Heart left ventricle (tissue), 13 donors: ENCODE measurements at regions not wholly inside any gene's neighbourhood (a gene's known extent, or its start where the extent isn't known, plus 50 kb on each side); places are given as distances from the start of the nearest gene placed in this dataset.

Source experiments
- POLR2A ChIP-seq, 2 donors: fragments of 450-650 bp; IDR thresholded peaks; one replicate each; pipeline ENCODE4 v1.6.1; 2017; ENCODE audit warnings: antibody characterized with exemption in 2 of 2, mild to moderate bottlenecking in 2 of 2, moderate library complexity in 2 of 2
- TF ChIP-seq, protein P1 (sequence below), 12 donors: fragments of 200-600 bp; sonication (generic) in 4 of 12; IDR thresholded peaks; one replicate each; pipeline versions ENCODE4 v1.5.0 to v1.8.0; 2018 to 2022; ENCODE audit warnings: antibody characterized with exemption in 12 of 12, mild to moderate bottlenecking in 5 of 12
- donor health status: ischemic (EF 13 %, LVEDD 7.1; RV severe dilation, severe dysfunction).
- donor health status: DM: no; HTN: yes; CAD: no.
- donor health status: DM: no; HTN: no; CAD: no.
- donor health status: ischemic (EF 25% LVEDD 6.9; RV normal size, moderate dysfunction).
- donor health status: ischemic (EF 25% LVEDD 5.7; RV mildly dilated, moderate dysfunction).
- donor health status: ischemic (EF 35%, LVEDD 5.7; RV mildly dilated, moderate dysfunction).
- donor health status: nonischemic (EF 11% LVEDD 7.7; RV severe dilation, severe dysfunction).
- donor health status: DM: yes; HTN: yes; CAD: no.
- donor health status: PGD.
- donor health status: ischemic (EF 29% LVEDD 5.4; RV normal size, mild dysfunction).
- donor health status: nonischemic (EF 23%, LVEDD 6.1; RV moderate dilation, normal function).

DNA sequence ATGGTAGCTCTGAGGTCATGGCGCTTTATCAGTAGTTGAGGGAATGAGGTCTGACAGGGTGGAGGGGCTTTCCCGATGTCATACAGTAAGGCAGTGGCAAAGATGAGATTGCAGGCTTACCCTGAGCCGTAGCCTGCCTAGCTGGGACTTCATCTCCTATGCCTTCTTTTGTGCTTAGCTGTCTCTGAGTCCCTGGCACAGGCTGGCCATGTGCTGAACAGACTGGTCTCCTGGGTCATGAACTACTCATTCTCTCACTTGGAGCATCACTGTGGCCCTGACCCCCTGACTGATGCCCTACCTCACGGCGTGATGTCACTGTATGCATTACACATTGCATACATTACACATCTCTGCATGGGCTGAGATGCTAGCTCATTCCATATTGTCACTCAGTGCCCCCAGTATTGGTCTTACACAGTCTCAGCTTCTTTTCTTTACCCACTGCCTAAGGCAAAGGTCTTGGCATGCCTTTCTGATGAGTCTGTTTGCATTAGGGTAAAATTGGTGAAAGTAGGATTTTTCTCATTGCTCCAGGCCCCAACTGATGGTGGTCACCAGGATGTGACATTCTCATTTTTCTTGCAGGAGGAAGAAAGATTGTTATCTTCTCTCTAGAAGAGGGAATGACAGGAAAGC is 389.4 kb upstream of the CADM1 start:
- TF ChIP-seq, protein P1, sequence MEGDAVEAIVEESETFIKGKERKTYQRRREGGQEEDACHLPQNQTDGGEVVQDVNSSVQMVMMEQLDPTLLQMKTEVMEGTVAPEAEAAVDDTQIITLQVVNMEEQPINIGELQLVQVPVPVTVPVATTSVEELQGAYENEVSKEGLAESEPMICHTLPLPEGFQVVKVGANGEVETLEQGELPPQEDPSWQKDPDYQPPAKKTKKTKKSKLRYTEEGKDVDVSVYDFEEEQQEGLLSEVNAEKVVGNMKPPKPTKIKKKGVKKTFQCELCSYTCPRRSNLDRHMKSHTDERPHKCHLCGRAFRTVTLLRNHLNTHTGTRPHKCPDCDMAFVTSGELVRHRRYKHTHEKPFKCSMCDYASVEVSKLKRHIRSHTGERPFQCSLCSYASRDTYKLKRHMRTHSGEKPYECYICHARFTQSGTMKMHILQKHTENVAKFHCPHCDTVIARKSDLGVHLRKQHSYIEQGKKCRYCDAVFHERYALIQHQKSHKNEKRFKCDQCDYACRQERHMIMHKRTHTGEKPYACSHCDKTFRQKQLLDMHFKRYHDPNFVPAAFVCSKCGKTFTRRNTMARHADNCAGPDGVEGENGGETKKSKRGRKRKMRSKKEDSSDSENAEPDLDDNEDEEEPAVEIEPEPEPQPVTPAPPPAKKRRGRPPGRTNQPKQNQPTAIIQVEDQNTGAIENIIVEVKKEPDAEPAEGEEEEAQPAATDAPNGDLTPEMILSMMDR (IDR thresholded peaks at IDR 0.05), result no peak
- TF ChIP-seq POLR2A (IDR thresholded peaks at IDR 0.05), result no peak
